ENCODE measurements at regions not wholly inside any gene's neighbourhood (a gene's known extent, or its start where the extent isn't known, plus 50 kb on each side); places are given as distances from the start of the nearest gene placed in this dataset.

DNA sequence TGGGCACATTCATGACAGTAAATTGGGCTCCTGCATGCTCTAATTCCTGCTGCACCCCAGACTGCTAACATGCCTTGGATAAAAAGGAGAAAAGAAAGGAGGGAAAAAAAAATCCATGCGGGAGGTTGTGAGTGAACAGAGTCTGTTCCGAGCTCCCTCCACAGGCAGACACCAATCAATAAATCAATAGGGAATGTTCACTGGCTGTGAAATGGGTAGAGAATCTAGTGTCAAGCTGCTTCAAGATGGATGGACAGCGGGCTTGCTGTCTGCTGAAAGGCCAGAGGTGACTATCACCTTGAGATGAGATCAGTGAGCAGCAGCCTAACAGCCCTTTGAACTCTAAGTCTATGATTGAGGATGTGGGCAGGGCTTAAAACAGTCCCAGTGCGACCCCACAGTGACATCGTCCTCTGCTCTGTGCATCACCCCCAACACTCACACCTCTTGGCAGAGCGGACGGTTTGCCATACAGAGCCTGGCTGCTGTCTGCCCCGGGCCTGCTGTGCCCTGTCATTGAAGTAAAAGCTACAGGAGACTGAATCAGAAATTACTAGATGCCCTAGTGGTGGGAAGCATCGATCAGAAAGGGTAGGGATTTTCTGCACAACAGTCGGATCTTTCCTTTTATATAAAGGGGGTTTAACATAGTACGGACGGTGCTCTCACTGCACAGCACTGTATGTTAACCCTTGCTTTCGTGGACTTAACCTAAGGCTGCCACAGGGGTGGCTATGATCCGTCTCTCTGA lies 247.9 kb upstream of the ONECUT1 start:
- no peaks in the 10 kb centered on the region for H3K36me3 ChIP-seq (ENCODE audit: control insufficient read depth in 4 of 4, insufficient read depth in 4 of 4, low read length in 4 of 4)
- DNase-seq = no peak
- ATAC-seq (ENCODE audit: insufficient read depth, low FRiP score) = no peak
- WGBS, 2 donors = 48 to 66% methylated on average over 14 of the region's 14 CpGs
- H3K4me3 ChIP-seq = no peak overlapping the region
- no peak overlapping the region for H3K27ac ChIP-seq (ENCODE audit: low read depth in 1 of 2, low read length in 1 of 2)
- H3K4me1 ChIP-seq (ENCODE audit: control insufficient read depth in 5 of 5, insufficient read depth in 5 of 5, low read length in 5 of 5) = no peaks in the 10 kb centered on the region
- H3K9me3 ChIP-seq (ENCODE audit: control insufficient read depth in 4 of 4, insufficient read depth in 3 of 4, low read length in 3 of 4) = no peaks in the 10 kb centered on the region
- peaks cover 0 to 2% (median 0%) of the 10 kb centered on the region in 3 donors for H3K27me3 ChIP-seq (ENCODE audit: control insufficient read depth in 3 of 3, insufficient read depth in 3 of 3, low read length in 2 of 3)
- H3K9ac ChIP-seq (ENCODE audit: insufficient read depth in 1 of 2, low read length in 2 of 2) = no peak overlapping the region
- TF ChIP-seq, protein P1, sequence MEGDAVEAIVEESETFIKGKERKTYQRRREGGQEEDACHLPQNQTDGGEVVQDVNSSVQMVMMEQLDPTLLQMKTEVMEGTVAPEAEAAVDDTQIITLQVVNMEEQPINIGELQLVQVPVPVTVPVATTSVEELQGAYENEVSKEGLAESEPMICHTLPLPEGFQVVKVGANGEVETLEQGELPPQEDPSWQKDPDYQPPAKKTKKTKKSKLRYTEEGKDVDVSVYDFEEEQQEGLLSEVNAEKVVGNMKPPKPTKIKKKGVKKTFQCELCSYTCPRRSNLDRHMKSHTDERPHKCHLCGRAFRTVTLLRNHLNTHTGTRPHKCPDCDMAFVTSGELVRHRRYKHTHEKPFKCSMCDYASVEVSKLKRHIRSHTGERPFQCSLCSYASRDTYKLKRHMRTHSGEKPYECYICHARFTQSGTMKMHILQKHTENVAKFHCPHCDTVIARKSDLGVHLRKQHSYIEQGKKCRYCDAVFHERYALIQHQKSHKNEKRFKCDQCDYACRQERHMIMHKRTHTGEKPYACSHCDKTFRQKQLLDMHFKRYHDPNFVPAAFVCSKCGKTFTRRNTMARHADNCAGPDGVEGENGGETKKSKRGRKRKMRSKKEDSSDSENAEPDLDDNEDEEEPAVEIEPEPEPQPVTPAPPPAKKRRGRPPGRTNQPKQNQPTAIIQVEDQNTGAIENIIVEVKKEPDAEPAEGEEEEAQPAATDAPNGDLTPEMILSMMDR (IDR thresholded peaks at IDR 0.05; ENCODE audit: control extremely low read depth, extremely low read depth) = no peak

DNA sequence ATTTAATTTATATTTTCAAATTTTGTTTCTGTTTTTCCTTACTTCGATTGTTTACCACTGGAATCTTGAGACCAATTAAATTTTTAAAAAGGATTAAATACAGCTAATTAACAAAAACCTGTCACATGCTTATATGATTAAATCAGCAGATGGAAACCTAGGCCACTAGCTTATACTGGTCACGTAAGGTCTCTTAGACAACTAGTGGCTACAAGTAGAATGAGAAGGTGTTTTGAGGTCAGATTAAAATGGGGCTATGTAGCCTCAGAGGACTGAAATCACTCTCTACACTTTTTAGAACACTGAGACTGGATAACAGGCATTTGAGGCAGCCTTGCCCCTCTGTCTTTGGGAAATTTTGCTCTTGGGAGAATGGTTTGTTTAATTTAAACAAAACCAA lies 246.5 kb upstream of the ONECUT1 start:
- DNase-seq (no peak), ATAC-seq (ENCODE audit: insufficient read depth, low FRiP score) (no peak)
- TF ChIP-seq, protein P1 (IDR thresholded peaks at IDR 0.05; ENCODE audit: control extremely low read depth, extremely low read depth) = no peak
- no peak overlapping the region for H3K4me3 ChIP-seq
- no peak overlapping the region for H3K9ac ChIP-seq (ENCODE audit: insufficient read depth in 1 of 2, low read length in 2 of 2)
- H3K4me1 ChIP-seq (ENCODE audit: control insufficient read depth in 5 of 5, insufficient read depth in 5 of 5, low read length in 5 of 5) = no peaks in the 10 kb centered on the region
- peaks cover 0 to 2% (median 0%) of the 10 kb centered on the region in 3 donors for H3K27me3 ChIP-seq (ENCODE audit: control insufficient read depth in 3 of 3, insufficient read depth in 3 of 3, low read length in 2 of 3)
- peaks cover 0 to 2% (median 0%) of the 10 kb centered on the region in 4 donors for H3K9me3 ChIP-seq (ENCODE audit: control insufficient read depth in 4 of 4, insufficient read depth in 3 of 4, low read length in 3 of 4)
- no peaks in the 10 kb centered on the region for H3K36me3 ChIP-seq (ENCODE audit: control insufficient read depth in 4 of 4, insufficient read depth in 4 of 4, low read length in 4 of 4)
- H3K27ac ChIP-seq (ENCODE audit: low read depth in 1 of 2, low read length in 1 of 2) = no peak overlapping the region
- 73 to 79% methylated on average over 2 of the region's 2 CpGs for WGBS, 2 donors

DNA sequence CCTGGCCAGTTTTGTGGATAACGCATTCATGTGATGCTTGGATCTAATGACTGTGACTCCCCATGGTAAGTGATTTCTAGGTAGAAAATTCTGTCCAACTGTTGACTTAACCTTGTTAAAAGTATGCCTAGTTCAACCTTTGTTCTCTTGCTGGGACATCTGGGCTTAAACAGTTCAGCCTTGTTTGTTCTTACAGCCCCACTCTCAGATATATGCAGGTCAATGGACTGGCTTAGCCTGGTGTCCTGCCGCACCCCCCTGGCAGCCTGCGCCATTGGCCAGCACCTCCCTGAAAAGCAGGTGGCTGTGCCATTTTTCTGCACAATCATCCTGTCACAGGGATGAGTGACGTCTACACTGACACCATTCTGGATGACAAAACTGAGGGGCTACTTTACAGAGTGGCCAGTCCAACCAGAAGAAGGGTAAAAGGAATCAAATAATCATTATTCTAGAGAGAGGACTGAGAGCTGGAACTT lies 244.7 kb upstream of the ONECUT1 start:
- 81 to 86% methylated on average over 4 of the region's 4 CpGs for WGBS, 2 donors
- Histone ChIP-seq H3K27ac (ENCODE audit: low read depth in 1 of 2, low read length in 1 of 2) (no peak overlapping the region), H3K4me3 (no peak overlapping the region), H3K9me3 (ENCODE audit: control insufficient read depth in 4 of 4, insufficient read depth in 3 of 4, low read length in 3 of 4) (peaks cover 0 to 2% (median 0%) of the 10 kb centered on the region in 4 donors), H3K36me3 (ENCODE audit: control insufficient read depth in 4 of 4, insufficient read depth in 4 of 4, low read length in 4 of 4) (no peaks in the 10 kb centered on the region), H3K4me1 (ENCODE audit: control insufficient read depth in 5 of 5, insufficient read depth in 5 of 5, low read length in 5 of 5) (no peaks in the 10 kb centered on the region), H3K9ac (ENCODE audit: insufficient read depth in 1 of 2, low read length in 2 of 2) (no peak overlapping the region), H3K27me3 (ENCODE audit: control insufficient read depth in 3 of 3, insufficient read depth in 3 of 3, low read length in 2 of 3) (peaks cover 0 to 2% (median 0%) of the 10 kb centered on the region in 3 donors)
- DNase-seq (no peak), ATAC-seq (ENCODE audit: insufficient read depth, low FRiP score) (no peak)
- TF ChIP-seq, protein P1 (IDR thresholded peaks at IDR 0.05; ENCODE audit: control extremely low read depth, extremely low read depth) = no peak

Data from lung (tissue), 11 donors.